H1 (cell line): ENCODE measurements at regions not wholly inside any gene's neighbourhood (a gene's known extent, or its start where the extent isn't known, plus 50 kb on each side); places are given as distances from the start of the nearest gene placed in this dataset.

Source experiments
- CTCF ChIA-PET: fragments of 300-600 bp; sonication (Branson Sonifier 250); formaldehyde crosslinking; loops from one replicate; lab custom pipeline; 2021; ENCODE audit not compliant: partially characterized antibody; lab: Charles Lee
- POLR2A ChIA-PET: fragments of 300-600 bp; sonication (Branson Sonifier 250); formaldehyde crosslinking; loops from one replicate; lab custom pipeline; 2021; ENCODE audit warnings: inconsistent platforms; ENCODE audit not compliant: partially characterized antibody; lab: Charles Lee
- DNase-seq, 2 experiments: peaks; one replicate each; pipeline versions ENCODE4 v3.0.0 to v3.0.0-alpha.2; 2010 to 2022; ENCODE audit warnings: low spot score in 2 of 2, low read depth in 1 of 2, mixed read lengths in 1 of 2
- FAIRE-seq: peaks from 2 replicates; lab custom pipeline; 2011; peaks lifted over from hg19 to GRCh38; lab: Jason Lieb, UNC
- H2AFZ ChIP-seq: 2 replicates; pipeline ENCODE4 v1.8.1; 2012; ENCODE audit warnings: low read length, inconsistent platforms
- H2AK5ac ChIP-seq: 2 replicates; pipeline ENCODE4 v1.6.1; 2013; ENCODE audit warnings: low read depth, low read length
- H2BK120ac ChIP-seq: replicated peaks from 2 replicates; pipeline ENCODE3; 2013; ENCODE audit warnings: low read depth, low read length, inconsistent platforms
- H2BK12ac ChIP-seq: 2 replicates; pipeline ENCODE4 v1.6.1; 2013; ENCODE audit warnings: low read depth, low read length
- H2BK15ac ChIP-seq: 2 replicates; pipeline ENCODE4 v1.6.1; 2013; ENCODE audit warnings: low read length
- H2BK20ac ChIP-seq: 2 replicates; pipeline ENCODE4 v1.6.1; 2013; ENCODE audit warnings: low read length
- H2BK5ac ChIP-seq: 2 replicates; pipeline ENCODE4 v1.6.1; 2013; ENCODE audit warnings: low read depth, low read length
- H3K14ac ChIP-seq: 2 replicates; pipeline ENCODE4 v1.6.1; 2013; ENCODE audit warnings: inconsistent platforms; ENCODE audit not compliant: insufficient read length
- H3K18ac ChIP-seq: 2 replicates; pipeline ENCODE4 v1.6.1; 2013; ENCODE audit warnings: low read length; ENCODE audit errors: extremely low read depth
- H3K23ac ChIP-seq: 2 replicates; pipeline ENCODE4 v1.6.1; 2013; ENCODE audit warnings: inconsistent platforms; ENCODE audit not compliant: insufficient read length
- H3K23me2 ChIP-seq: 2 replicates; pipeline ENCODE4 v1.6.1; 2013; ENCODE audit warnings: low read depth, low read length
- H3K27ac ChIP-seq: 2 replicates; pipeline ENCODE4 v1.6.1; 2011; ENCODE audit warnings: low read depth, low read length, inconsistent platforms
- H3K27me3 ChIP-seq, 4 experiments: replicated peaks in 1 of 4; 1 replicate in 1 of 4; 2 replicates in 3 of 4; pipeline versions ENCODE4 v1.6.1 to v1.8.1; 2011 to 2013; ENCODE audit warnings: low read length in 3 of 4, mild to moderate bottlenecking in 3 of 4, inconsistent platforms in 2 of 4, mixed read lengths in 2 of 4, moderate library complexity in 1 of 4; ENCODE audit not compliant: control insufficient read depth in 3 of 4, insufficient read depth in 3 of 4; ENCODE audit errors: extremely low read depth in 1 of 4
- H3K36me3 ChIP-seq, 4 experiments: 2 replicates each; pipeline versions ENCODE4 v1.6.1 to v1.8.1; 2011 to 2013; ENCODE audit warnings: mild to moderate bottlenecking in 4 of 4, low read length in 3 of 4, moderate library complexity in 2 of 4, control low read depth in 1 of 4, inconsistent platforms in 1 of 4; ENCODE audit not compliant: insufficient read depth in 4 of 4, control insufficient read depth in 2 of 4
- H3K4ac ChIP-seq: replicated peaks from 2 replicates; pipeline ENCODE3; 2013; ENCODE audit warnings: low read length, low read depth, mixed read lengths, inconsistent platforms; ENCODE audit not compliant: insufficient read length
- H3K4me1 ChIP-seq, 4 experiments: replicated peaks in 1 of 4; 1 replicate in 1 of 4; 2 replicates in 3 of 4; pipeline versions ENCODE4 v1.6.1 to v1.8.1; 2011 to 2013; ENCODE audit warnings: low read length in 3 of 4, inconsistent platforms in 2 of 4, mixed read lengths in 1 of 4; ENCODE audit not compliant: insufficient read depth in 4 of 4, control insufficient read depth in 3 of 4
- H3K4me2 ChIP-seq, 2 experiments: 2 replicates each; pipeline versions ENCODE4 v1.6.1 to v1.8.1; 2011 to 2013; ENCODE audit warnings: low read depth in 2 of 2, low read length in 2 of 2, control low read depth in 1 of 2, inconsistent platforms in 1 of 2, mild to moderate bottlenecking in 1 of 2; ENCODE audit not compliant: insufficient read depth in 1 of 2
- H3K4me3 ChIP-seq, 4 experiments: fragments of 200-600, 300-600 bp in 1 of 4; sonication (generic), shearing (Covaris generic), sonication (Bioruptor Twin) in 1 of 4; 2 replicates each; pipeline versions ENCODE4 v1.5.1 to v1.8.1; 2011 to 2016; ENCODE audit warnings: low read length in 4 of 4, low read depth in 3 of 4, control low read depth in 2 of 4, inconsistent platforms in 2 of 4, mild to moderate bottlenecking in 2 of 4, mixed read lengths in 1 of 4, moderate library complexity in 1 of 4; ENCODE audit not compliant: insufficient read depth in 2 of 4; ENCODE audit errors: extremely low read depth in 1 of 4
- H3K56ac ChIP-seq: replicated peaks from 2 replicates; pipeline ENCODE3; 2013; ENCODE audit warnings: low read depth, mild to moderate bottlenecking, mixed read lengths, low read length, inconsistent platforms; ENCODE audit not compliant: insufficient read length
- H3K79me1 ChIP-seq: 2 replicates; pipeline ENCODE4 v1.6.1; 2013; ENCODE audit warnings: low read depth, low read length, control low read depth
- H3K79me2 ChIP-seq, 2 experiments: 2 replicates each; pipeline versions ENCODE4 v1.6.1 to v1.8.1; 2012 to 2013; ENCODE audit warnings: low read length in 2 of 2, mild to moderate bottlenecking in 2 of 2, inconsistent platforms in 1 of 2; ENCODE audit not compliant: insufficient read depth in 2 of 2, control insufficient read depth in 1 of 2
- H3K9ac ChIP-seq, 4 experiments: replicated peaks in 1 of 4; 1 replicate in 1 of 4; 2 replicates in 3 of 4; pipeline versions ENCODE4 v1.6.1 to v1.8.1; 2011 to 2013; ENCODE audit warnings: low read depth in 3 of 4, low read length in 3 of 4, control low read depth in 2 of 4, mild to moderate bottlenecking in 2 of 4, moderate library complexity in 2 of 4, inconsistent platforms in 1 of 4; ENCODE audit errors: extremely low read depth in 1 of 4
- H3K9me3 ChIP-seq, 2 experiments: 2 replicates each; pipeline versions ENCODE4 v1.6.1 to v1.8.1; 2012 to 2013; ENCODE audit warnings: mild to moderate bottlenecking in 2 of 2, moderate library complexity in 2 of 2, control low read depth in 1 of 2, inconsistent platforms in 1 of 2, low read depth in 1 of 2, low read length in 1 of 2, mixed read lengths in 1 of 2; ENCODE audit not compliant: insufficient read depth in 2 of 2
- H4K20me1 ChIP-seq, 2 experiments: replicated peaks in 1 of 2; 2 replicates each; pipeline versions ENCODE3 to v1.8.1; 2011 to 2013; ENCODE audit warnings: inconsistent platforms in 2 of 2, low read length in 2 of 2, mild to moderate bottlenecking in 1 of 2; ENCODE audit not compliant: insufficient read depth in 2 of 2, control insufficient read depth in 1 of 2
- H4K5ac ChIP-seq: 2 replicates; pipeline ENCODE4 v1.6.1; 2013; ENCODE audit warnings: low read length, low read depth, mixed read lengths, inconsistent platforms; ENCODE audit not compliant: insufficient read length
- H4K8ac ChIP-seq: 2 replicates; pipeline ENCODE4 v1.8.0; 2013; ENCODE audit warnings: mild to moderate bottlenecking, moderate library complexity, low read length, inconsistent platforms; ENCODE audit not compliant: insufficient read depth; ENCODE audit errors: extremely low read depth
- H4K91ac ChIP-seq: replicated peaks from 2 replicates; pipeline ENCODE3; 2013; ENCODE audit warnings: low read length, mixed read lengths, inconsistent platforms; ENCODE audit not compliant: insufficient read length
- FOSL1 ChIP-seq: IDR thresholded peaks from 2 replicates; pipeline ENCODE4 v1.6.1; 2011; ENCODE audit warnings: mild to moderate bottlenecking, low read depth, low read length, moderate library complexity; ENCODE audit not compliant: insufficient read depth
- KDM5A ChIP-seq: fragments of 200-600 bp; IDR thresholded peaks from 2 replicates; pipeline ENCODE4 v1.7.1; 2012; ENCODE audit warnings: mild to moderate bottlenecking, low read length, inconsistent platforms, mixed read lengths
- SIN3A ChIP-seq, 2 experiments: IDR thresholded peaks in 1 of 2; conservative IDR thresholded peaks in 1 of 2; 2 replicates each; pipeline ENCODE4 v1.6.1; 2011 to 2012; ENCODE audit warnings: low read length in 2 of 2, improper control_type of control experiment in 1 of 2, low read depth in 1 of 2, mild to moderate bottlenecking in 1 of 2
- SP2 ChIP-seq: IDR thresholded peaks from 2 replicates; pipeline ENCODE4 v1.6.1; 2012; ENCODE audit warnings: mild to moderate bottlenecking, low read length, inconsistent platforms
- WGBS, 2 experiments: shearing (Covaris generic) in 1 of 2; methylation state at CpG; one replicate each; pipeline versions ENCODE4 v1.1.6 to v1.1.7; 2013 to 2015; ENCODE audit warnings: low lambda C conversion rate in 2 of 2, mixed read lengths in 2 of 2, inconsistent platforms in 1 of 2, low coverage in 1 of 2, missing lambda C conversion rate in 1 of 2; ENCODE audit not compliant: insufficient replicate concordance in 2 of 2, insufficient coverage in 1 of 2, insufficient read length in 1 of 2; ENCODE audit errors: extremely low coverage in 1 of 2, missing lambda C conversion rate in 1 of 2; 5-methylcytosine and 5-hydroxymethylcytosine counted together

GRCh38 chr6:44666324-44666723 lies 278.8 kb downstream of the CDC5L start:
- Histone ChIP-seq H3K23ac (no peak overlapping the region), H4K8ac (no peak overlapping the region), H3K9ac (no peak overlapping the region), H3K56ac (no peak overlapping the region), H3K4me2 (no peak overlapping the region; a peak in 1 of 4 replicates), H2AFZ (no peak overlapping the region), H3K4ac (no peak overlapping the region), H2AK5ac (peak overlapping the region; percentile 54; the same call in 1 of the 2 replicates), H3K79me1 (no peaks in the 10 kb centered on the region), H3K27me3 (no peaks in the 10 kb centered on the region; a peak in 1 of 7 replicates), H2BK120ac (peak overlapping the region; percentile 66), H2BK12ac (peak overlapping the region; percentile 99), H4K5ac (no peak overlapping the region), H2BK20ac (peak overlapping the region; percentile 68), H3K4me3 (no peak overlapping the region), H3K27ac (no peak overlapping the region), H4K91ac (peak overlapping the region; percentile 36), H3K9me3 (no peaks in the 10 kb centered on the region), H3K79me2 (no peaks in the 10 kb centered on the region), H3K23me2 (no peaks in the 10 kb centered on the region), H4K20me1 (no peaks in the 10 kb centered on the region), H2BK15ac (no peak overlapping the region), H3K14ac (no peak overlapping the region), H2BK5ac (peak overlapping the region; percentile 97; the same call in 1 of the 2 replicates), H3K4me1 (peaks cover 9 to 39% (median 26%) of the 10 kb centered on the region in 4 experiments), H3K18ac (0 out of 2 replicates have a peak overlapping the region, but pooled peaks have one; percentile 21), H3K36me3 (no peaks in the 10 kb centered on the region)
- FAIRE-seq: no peak
- ChIA-PET CTCF (interaction anchor here (2.1 to 3.7 kb wide), 3 partner anchors 10 to 1045 kb away, joined by 5 to 29 read pairs (median 26); no protein-coding TSS in a partner anchor), POLR2A (no interaction called here)
- peak in 1 of 2 experiments; percentile 33 for DNase-seq
- WGBS, 2 experiments: 87% methylated on average over 3 of the region's 3 CpGs; no CpG with 5 or more reads in 1 of the 2 experiments
- no peak for TF ChIP-seq SIN3A (conservative IDR thresholded peaks at IDR 0.05 in 1 of 2, IDR thresholded peaks at IDR 0.05 in 1 of 2; ENCODE audit: low read depth in 1 of 2, low read length in 2 of 2)
- TF ChIP-seq KDM5A: no peak
- TF ChIP-seq FOSL1: no peak
- TF ChIP-seq SP2: no peak
